MM.1S (cell line): ENCODE measurements at regions not wholly inside any gene's neighbourhood (a gene's known extent, or its start where the extent isn't known, plus 50 kb on each side); places are given as distances from the start of the nearest gene placed in this dataset.
A peak's percentile ranks its signal among the peaks of the same experiment; 100 is the strongest.

ENCODE experiments used
- DNase-seq: peaks from one replicate; pipeline ENCODE4 v3.0.0-alpha.2; 2015
- H2AFZ ChIP-seq: fragments of 300-600 bp; sonication (generic); 2 replicates; pipeline ENCODE4 v1.6.0; 2016; ENCODE audit warnings: antibody characterized with exemption, low read length
- H3F3A ChIP-seq: fragments of 300-600 bp; sonication (generic); 2 replicates; pipeline ENCODE4 v1.6.1; 2016; ENCODE audit warnings: mild to moderate bottlenecking, antibody characterized with exemption, low read length, moderate library complexity, mixed read lengths; ENCODE audit not compliant: insufficient read depth
- H3K27ac ChIP-seq: fragments of 300-600 bp; sonication (generic); 2 replicates; pipeline ENCODE4 v1.5.1; 2016; ENCODE audit warnings: mild to moderate bottlenecking, low read length
- H3K27me3 ChIP-seq: fragments of 300-600 bp; sonication (generic); replicated peaks from 2 replicates; pipeline ENCODE4 v1.6.0; 2016; ENCODE audit warnings: low read length; ENCODE audit not compliant: insufficient read depth
- H3K36me3 ChIP-seq: fragments of 300-600 bp; sonication (generic); replicated peaks from 2 replicates; pipeline ENCODE4 v1.6.1; 2016; ENCODE audit warnings: mild to moderate bottlenecking, low read length, mixed read lengths; ENCODE audit not compliant: insufficient read depth
- H3K4me1 ChIP-seq: fragments of 300-600 bp; sonication (generic); 2 replicates; pipeline ENCODE4 v1.6.1; 2016; ENCODE audit warnings: low read length, mixed read lengths
- H3K4me2 ChIP-seq: fragments of 300-600 bp; sonication (generic); 2 replicates; pipeline ENCODE4 v1.6.0; 2016; ENCODE audit warnings: low read depth, low read length
- H3K4me3 ChIP-seq: fragments of 300-600 bp; sonication (generic); 2 replicates; pipeline ENCODE4 v1.5.1; 2016; ENCODE audit warnings: low read length, mixed read lengths
- H3K79me2 ChIP-seq: fragments of 300-600 bp; sonication (generic); 2 replicates; pipeline ENCODE4 v1.6.1; 2016; ENCODE audit warnings: mixed run types, low read length, mixed read lengths
- H3K9ac ChIP-seq: fragments of 300-600 bp; sonication (generic); 2 replicates; pipeline ENCODE4 v1.6.1; 2016; ENCODE audit warnings: low read length, mixed read lengths
- H3K9me2 ChIP-seq: fragments of 300-600 bp; sonication (generic); replicated peaks from 2 replicates; pipeline ENCODE4 v1.6.1; 2016; ENCODE audit warnings: mild to moderate bottlenecking, low read length, mixed read lengths; ENCODE audit not compliant: insufficient read depth
- H3K9me3 ChIP-seq: fragments of 300-600 bp; sonication (generic); replicated peaks from 2 replicates; pipeline ENCODE4 v1.6.1; 2016; ENCODE audit warnings: mild to moderate bottlenecking, low read length, mixed read lengths; ENCODE audit not compliant: insufficient read depth
- H4K20me1 ChIP-seq: fragments of 300-600 bp; sonication (generic); 2 replicates; pipeline ENCODE4 v1.6.1; 2016; ENCODE audit warnings: mild to moderate bottlenecking, low read length, moderate library complexity, mixed read lengths; ENCODE audit not compliant: insufficient read depth
- CTCF ChIP-seq: fragments of 300-600 bp; sonication (generic); IDR thresholded peaks from 2 replicates; pipeline ENCODE4 v1.5.1; 2016; ENCODE audit warnings: antibody characterized with exemption, low read length, mixed read lengths
- EZH2 ChIP-seq: fragments of 300-600 bp; sonication (generic); optimal IDR thresholded peaks from 2 replicates; pipeline ENCODE3; 2017; ENCODE audit warnings: low read depth, mild to moderate bottlenecking, antibody characterized with exemption, low read length, mixed read lengths
- EZH2phosphoT487 ChIP-seq: fragments of 300-600 bp; sonication (generic); IDR thresholded peaks from 2 replicates; pipeline ENCODE4 v1.6.1; 2018; ENCODE audit warnings: antibody characterized with exemption, low read length

- Histone ChIP-seq H3K9ac (no peak overlapping the region), H2AFZ (no peak overlapping the region), H3K27ac (no peak overlapping the region), H3K9me2 (no peaks in the 10 kb centered on the region), H4K20me1 (no peaks in the 10 kb centered on the region), H3K4me1 (no peaks in the 10 kb centered on the region), H3K27me3 (no peaks in the 10 kb centered on the region), H3K4me2 (no peak overlapping the region), H3K4me3 (no peak overlapping the region), H3K9me3 (no peaks in the 10 kb centered on the region), H3K79me2 (no peaks in the 10 kb centered on the region), H3K36me3 (no peaks in the 10 kb centered on the region), H3F3A (no peaks in the 10 kb centered on the region)
- TF ChIP-seq CTCF: no peak
- no peak for TF ChIP-seq EZH2
- no peak for TF ChIP-seq EZH2phosphoT487
- no peak for DNase-seq
Observed at GRCh38 chr1:191675856-191676783, 482.1 kb upstream of the RGS18 start.

GRCh38 chr1:191685669-191686068 lies 472.6 kb upstream of the RGS18 start:
- peak; percentile 77 for DNase-seq
- no peak for TF ChIP-seq CTCF
- no peak for TF ChIP-seq EZH2phosphoT487
- no peak for TF ChIP-seq EZH2
- H3K36me3 ChIP-seq: no peaks in the 10 kb centered on the region
- H3K4me2 ChIP-seq: 0 out of 2 replicates have a peak overlapping the region, but pooled peaks have one; percentile 2
- H3K9ac ChIP-seq: no peak overlapping the region
- H3K4me1 ChIP-seq: peaks cover 10% of the 10 kb centered on the region
- H3K9me3 ChIP-seq: no peaks in the 10 kb centered on the region
- no peaks in the 10 kb centered on the region for H3K9me2 ChIP-seq
- no peak overlapping the region; the same call in 1 of the 2 replicates for H3K27ac ChIP-seq
- H3K4me3 ChIP-seq: no peak overlapping the region
- no peak overlapping the region for H2AFZ ChIP-seq
- H3K79me2 ChIP-seq: no peaks in the 10 kb centered on the region
- H3F3A ChIP-seq: peaks cover 8% of the 10 kb centered on the region; the same call in 1 of the 2 replicates
- H3K27me3 ChIP-seq: no peaks in the 10 kb centered on the region
- no peaks in the 10 kb centered on the region for H4K20me1 ChIP-seq

DNA sequence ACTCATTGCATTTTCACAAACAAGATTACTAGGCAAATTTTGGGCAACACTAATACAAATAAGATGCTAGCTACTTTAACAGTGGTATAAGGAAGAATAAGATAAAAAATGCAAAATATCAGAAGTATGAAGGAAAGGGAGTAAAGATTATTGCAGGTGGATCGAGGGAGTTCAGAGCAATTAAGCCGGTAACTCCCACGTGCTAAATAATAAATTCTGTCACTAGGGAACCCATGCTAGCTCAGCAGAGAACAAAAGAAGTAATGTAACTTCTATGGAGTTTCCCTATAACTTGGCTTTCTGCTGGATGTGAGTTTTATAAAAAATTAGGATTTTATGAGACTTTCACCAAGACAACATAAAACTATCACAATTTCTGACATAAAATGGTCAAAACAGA lies 470.5 kb upstream of the RGS18 start:
- H2AFZ ChIP-seq: no peak overlapping the region
- DNase-seq: no peak
- no peaks in the 10 kb centered on the region for H3K79me2 ChIP-seq
- H3K4me3 ChIP-seq: no peak overlapping the region
- H3K27me3 ChIP-seq: no peaks in the 10 kb centered on the region
- TF ChIP-seq EZH2 (no peak), CTCF (no peak)
- no peaks in the 10 kb centered on the region for H3K9me3 ChIP-seq
- H4K20me1 ChIP-seq: no peaks in the 10 kb centered on the region
- H3F3A ChIP-seq: peaks cover 8% of the 10 kb centered on the region; the same call in 1 of the 2 replicates
- H3K9ac ChIP-seq: no peak overlapping the region
- no peak overlapping the region for H3K4me2 ChIP-seq
- H3K27ac ChIP-seq: no peak overlapping the region
- peaks cover 10% of the 10 kb centered on the region for H3K4me1 ChIP-seq
- H3K9me2 ChIP-seq: no peaks in the 10 kb centered on the region
- no peaks in the 10 kb centered on the region for H3K36me3 ChIP-seq
